Stimulated activated CD8-positive, alpha-beta memory T cell treated with anti-CD3 and anti-CD28 coated beads, Interleukin-4, amount 100 ng/mL, for 48 hours (primary cell): ENCODE measurements at regions not wholly inside any gene's neighbourhood (a gene's known extent, or its start where the extent isn't known, plus 50 kb on each side); places are given as distances from the start of the nearest gene placed in this dataset.
"Not testable (repeated sequence)": the region's sequence is repeated elsewhere in the genome, so short reads cannot be mapped to it uniquely, and the experiment has no call there.

Experiments
- DNase-seq: peaks from one replicate; pipeline ENCODE4 v3.0.0-alpha.2; 2020

DNA sequence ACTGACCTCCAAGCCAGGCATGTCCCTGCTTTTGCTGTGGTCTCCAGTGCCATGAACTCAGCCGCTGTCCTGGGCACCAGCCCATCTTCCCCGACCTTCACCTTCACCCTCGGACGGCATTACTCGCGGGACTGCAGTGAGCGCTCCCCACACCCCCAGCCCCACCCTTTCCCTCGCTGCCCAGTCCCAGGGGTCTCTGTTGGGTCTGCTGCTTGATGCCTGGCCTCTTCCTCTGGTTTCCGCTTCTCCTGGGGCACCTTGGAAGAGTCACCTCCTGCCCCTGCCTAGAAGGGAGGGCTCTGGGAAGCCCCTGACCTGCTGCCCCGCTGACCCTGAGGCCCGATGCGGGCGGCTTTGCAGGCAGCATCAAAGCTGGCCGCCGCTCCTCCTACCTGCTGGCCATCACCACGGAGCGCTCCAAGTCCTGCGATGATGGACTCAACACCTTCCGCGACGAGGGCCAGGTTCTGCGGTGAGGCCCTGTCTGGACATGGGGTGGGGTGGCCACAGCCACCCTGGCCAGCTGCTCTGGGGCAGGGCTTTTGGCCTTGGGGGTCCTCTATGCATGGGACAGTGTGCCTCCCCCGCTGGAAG lies 102.3 kb downstream of the ZNF267 start:
- DNase-seq = not testable (repeated sequence)

DNA sequence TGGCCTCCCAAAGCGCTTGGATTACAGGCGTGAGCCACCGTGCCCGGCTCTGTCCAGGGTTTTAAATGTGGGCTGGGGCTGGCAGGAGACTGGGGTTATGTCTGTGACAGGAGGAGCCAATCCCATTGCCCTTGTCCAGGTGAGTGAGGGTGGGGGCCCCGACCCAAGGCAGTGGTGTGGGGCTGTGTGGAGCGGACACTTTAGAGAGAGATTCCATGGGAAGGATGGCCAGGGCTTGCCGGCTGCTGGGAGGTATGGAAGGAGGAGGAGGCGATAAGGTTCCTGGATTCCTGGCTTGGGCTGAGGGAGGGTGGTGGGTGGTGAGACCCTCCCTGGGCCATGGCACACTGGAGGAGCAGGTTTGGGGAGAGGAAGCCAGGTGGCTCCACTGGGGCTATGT lies 104.9 kb downstream of the ZNF267 start:
- not testable (repeated sequence) for DNase-seq

DNA sequence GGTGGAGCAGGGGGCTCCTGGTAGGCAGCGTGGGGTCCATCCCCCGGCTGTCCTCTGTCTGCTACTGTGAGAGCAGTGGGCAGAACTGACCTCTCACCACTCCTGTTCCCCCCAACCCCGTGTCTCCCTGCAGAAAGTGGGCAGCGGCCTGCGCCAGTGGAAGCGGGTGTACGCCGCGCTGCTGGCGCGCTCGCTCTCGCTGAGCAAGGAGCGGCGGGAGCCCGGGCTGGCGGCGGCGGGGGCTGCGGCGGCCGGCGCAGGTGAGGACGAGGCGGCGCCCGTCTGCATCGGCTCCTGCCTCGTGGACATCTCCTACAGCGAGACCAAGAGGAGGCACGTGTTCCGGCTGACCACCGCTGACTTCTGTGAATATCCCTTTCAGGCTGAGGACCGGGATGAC lies 108.1 kb downstream of the ZNF267 start:
- DNase-seq = not testable (repeated sequence)

DNA sequence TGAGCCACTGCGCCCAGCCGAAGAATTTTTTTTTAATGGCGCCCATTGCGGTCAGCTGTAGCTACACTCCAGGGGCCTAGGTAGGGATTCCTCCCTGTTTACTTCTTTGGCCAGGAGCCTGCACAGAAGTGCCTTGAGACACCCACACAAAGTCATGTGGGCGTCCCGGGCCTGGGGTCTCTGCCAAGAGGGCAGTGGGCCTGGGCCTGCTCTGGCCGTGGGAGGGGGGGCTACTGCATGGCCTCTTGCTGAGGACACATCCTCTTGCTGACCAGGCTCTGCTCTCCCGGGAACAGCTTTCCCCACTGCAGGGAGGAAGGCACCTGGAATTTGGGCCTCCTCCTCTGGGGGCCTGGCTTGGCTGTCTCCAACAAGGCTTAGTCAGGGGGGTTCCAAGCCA lies 109.4 kb downstream of the ZNF267 start:
- not testable (repeated sequence) for DNase-seq

DNA sequence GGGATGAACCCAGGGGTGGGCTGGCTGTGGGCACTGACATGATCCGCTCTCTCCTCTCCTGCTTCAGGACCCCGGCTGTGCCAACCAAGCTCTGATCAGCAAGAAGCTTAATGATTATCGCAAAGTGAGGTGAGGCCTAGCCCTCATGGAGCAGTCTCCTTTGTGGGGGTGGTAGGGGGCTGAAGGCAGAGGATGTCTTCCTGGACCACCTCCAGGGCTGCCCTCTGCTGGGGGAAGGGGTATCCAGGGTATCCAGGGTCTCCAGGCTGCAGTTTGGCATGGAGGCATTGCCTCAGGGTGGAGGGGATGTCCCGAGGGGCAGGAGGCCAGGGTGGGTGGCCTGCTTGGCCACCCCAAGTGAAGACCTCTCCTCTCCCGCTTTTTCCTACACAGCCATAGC lies 110.1 kb downstream of the ZNF267 start:
- not testable (repeated sequence) for DNase-seq

DNA sequence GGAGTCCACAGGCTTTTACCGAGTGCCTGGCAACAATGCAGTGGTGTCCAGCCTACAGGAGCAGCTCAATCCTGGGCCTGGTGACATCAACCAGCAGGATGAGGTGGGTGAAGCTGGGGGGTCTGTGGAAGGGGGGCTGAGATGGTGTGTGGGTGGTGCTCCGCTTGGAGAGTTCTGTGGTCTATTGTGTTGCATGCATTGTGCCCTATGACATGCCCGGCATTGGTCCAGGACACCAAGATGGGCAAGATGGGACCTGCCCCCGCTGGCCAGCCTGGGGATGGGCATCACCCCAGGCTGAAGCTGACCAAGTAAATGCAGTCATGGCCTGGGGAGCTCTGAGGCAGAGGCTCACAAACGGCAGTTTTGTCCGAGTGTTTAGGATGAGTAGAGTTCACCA lies 113.3 kb downstream of the ZNF267 start:
- not testable (repeated sequence) for DNase-seq

DNA sequence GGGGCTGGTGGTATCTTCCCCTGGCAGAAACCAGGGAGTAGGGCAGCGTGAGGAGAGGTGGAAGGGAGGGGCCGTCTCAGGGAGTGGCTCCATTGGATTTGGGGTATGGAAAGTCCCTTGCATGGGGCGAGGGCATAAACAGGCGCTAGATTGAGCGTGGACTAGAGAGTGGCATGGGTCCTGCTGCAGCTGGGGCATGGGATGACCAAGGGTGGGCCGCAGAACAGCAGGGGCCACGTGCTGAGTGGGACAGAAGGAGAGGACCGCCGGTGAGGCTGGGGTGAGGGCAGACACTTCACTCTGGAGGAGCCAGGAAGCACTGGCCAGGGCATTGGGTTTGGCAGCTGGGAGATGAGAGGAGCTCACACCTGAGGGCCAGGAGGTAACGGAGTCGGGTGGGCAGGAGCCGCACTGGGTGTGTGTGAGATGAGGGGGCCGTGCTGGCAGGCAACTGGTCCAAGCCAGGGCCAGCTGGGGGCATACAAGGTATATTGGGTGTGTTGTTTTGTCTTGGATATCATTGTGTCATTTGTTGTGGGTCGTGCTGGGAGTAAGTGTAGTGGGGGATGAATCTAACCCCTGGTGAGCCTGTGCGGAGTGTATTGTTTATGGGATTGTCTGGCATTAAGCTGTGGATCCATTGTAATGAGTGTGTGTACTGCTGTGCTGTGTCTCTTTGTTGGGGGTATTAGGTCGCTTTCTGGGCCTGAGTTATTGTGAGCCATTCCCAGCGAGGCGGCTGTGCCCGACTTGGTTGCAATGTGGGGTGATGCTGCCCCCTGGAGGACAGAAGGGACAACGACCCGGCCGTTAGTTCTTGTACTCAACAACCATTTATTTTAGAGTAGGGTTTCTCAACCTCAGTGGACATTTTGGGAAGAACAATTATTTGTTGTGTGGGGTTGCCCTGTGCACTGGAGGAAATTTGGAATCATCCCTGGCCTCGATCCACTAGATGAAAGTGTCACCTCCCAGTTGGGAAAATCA lies 115.3 kb downstream of the ZNF267 start:
- DNase-seq = peak; percentile 69

DNA sequence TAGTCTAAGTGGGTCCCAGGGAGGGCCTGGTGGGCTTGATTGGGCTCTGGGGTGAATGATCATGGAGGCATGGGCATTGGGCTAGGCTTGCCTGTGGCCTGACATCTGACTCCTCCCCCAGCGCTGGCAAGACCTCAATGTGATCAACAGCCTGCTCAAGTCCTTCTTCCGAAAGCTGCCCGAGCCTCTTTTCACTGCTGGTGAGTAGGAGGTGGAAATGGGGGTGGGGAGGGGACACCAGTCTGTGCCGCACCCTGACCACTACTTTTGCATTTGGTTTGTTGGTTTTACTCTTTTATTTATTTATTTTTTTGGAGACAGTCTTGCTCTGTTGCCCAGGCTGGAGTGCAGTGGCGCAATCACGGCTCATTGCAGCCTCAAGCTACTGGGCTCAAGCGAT lies 116.7 kb downstream of the ZNF267 start:
- DNase-seq = not testable (repeated sequence)

DNA sequence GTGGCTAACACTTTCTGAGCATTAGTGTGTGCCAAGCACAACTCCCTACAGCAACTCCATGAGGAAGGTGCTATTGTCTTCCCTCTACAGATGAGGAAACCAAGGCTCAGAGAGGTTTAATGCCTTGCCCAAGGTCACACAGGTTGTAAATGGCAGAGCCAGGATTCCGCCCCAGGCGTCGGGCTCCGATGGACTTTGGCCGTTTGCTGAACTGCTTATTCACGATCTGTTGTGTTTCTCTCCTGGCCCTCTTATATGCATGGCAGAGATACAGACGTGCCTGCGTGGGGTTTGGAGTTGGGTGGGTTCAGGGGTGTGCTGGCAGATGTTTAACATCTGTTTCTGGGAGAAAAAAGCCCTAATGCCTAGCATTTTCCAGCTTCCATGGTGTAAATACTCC lies 117.4 kb downstream of the ZNF267 start:
- not testable (repeated sequence) for DNase-seq

DNA sequence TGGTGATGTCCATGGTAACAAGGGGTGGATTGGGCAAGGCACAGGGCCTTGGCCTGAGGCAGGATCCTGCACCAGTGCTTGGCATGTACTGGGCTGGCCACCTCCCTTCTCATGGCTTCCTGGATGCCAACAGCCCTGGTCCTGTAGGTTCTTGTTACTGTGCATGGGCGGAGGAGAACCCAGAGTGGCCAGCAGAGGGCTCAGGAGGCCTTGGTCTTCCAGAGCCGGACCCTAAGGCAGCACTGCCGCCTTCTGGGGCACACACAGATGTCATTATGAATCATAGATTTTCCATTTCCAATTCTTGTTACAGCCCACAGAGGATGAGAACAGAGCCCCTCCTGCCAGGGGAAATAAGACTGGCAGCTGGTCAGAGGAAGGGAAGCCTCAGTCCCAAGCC lies 122.7 kb downstream of the ZNF267 start:
- peak; percentile 52 for DNase-seq

DNA sequence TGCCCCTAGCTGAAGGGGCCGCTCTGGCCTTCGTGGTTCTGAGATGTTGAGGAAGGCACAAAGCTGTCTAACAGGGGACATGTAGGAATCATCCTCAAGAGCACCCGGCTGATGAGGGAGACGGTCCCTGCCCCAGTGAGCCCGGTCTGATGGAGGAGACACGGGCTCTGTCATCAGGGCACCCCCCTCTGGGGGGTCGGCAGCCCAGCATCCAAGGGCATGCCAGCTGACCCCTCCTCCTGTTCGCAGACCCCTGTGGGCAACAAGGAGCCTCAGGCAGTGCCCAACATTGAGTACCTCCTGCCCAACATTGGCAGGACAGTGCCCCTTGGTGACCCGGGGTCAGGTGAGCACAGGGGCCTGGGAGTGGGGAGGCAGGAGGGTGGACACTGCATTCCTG lies 128.9 kb downstream of the ZNF267 start:
- DNase-seq = not testable (repeated sequence)

DNA sequence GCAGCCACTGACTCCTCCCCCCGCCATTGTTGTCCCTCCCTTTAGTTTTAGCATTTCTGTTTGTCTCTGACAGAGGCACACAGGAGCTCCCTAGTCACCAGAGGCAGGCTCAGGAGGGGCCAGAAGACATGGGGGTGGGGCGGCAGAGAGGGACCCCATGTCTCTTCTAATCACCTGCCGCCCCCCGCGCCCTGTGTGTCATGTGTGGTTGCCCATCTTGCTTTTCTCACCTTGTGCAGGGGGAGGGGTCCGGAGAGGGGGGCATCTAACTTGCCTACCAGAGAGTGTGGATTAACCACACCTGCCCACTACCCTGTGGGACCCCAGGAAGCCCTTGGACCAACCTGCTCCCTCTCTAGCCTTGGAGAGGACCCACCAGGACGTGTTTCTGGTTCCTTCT lies 130.2 kb downstream of the ZNF267 start:
- DNase-seq = not testable (repeated sequence)

DNA sequence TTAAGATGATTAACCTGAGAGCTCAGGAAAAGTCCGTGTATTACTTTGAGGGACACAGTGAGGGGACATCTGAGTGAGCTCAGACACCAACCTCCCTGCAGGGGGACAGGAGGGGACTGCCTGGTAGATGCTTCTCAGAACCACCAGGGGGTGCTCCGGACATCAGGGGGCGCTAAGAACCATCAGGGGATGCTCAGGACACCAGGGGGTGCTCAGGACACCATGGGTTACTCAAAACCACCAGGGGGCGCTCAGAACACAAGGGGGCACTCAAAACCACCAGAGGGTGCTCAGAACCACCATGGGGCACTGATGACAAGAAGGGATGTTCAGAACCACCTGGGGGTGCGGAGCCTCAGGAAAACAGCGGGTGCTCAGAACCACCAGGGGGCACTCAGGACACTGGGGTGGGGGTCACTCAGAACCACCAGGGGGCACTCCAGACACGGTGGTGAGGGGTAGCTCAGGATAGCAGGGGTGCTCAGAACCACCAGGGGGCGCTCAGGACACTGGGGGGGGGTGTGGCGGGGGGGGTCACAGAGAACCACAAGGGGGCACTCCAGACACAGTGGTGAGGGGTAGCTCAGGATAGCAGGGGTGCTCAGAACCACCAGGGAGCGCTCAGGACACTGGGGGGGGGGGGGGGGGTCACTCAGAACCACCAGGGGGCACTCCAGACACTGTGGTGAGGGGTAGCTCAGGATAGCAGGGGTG lies 165.3 kb downstream of the ZNF267 start:
- peak; percentile 48 for DNase-seq

DNA sequence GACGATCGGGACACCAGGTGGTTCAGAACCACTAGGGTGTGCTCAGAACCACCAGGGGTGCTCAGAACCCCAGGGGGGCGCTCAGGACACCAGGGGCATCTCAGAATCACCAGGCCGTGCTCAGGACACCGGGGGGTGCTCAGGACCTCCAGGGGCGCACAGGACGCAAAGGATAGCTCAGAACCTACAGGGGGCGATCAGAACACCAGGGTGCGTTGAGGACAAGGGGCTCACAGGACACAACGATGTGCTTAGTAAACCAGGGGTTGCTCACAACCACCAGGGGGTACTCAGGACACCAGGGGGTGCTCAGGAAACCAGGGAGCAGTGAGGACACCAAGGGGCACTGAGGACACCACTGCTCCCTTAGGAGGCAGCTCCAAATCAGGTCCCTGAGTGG lies 166.3 kb downstream of the ZNF267 start:
- not testable (repeated sequence) for DNase-seq

DNA sequence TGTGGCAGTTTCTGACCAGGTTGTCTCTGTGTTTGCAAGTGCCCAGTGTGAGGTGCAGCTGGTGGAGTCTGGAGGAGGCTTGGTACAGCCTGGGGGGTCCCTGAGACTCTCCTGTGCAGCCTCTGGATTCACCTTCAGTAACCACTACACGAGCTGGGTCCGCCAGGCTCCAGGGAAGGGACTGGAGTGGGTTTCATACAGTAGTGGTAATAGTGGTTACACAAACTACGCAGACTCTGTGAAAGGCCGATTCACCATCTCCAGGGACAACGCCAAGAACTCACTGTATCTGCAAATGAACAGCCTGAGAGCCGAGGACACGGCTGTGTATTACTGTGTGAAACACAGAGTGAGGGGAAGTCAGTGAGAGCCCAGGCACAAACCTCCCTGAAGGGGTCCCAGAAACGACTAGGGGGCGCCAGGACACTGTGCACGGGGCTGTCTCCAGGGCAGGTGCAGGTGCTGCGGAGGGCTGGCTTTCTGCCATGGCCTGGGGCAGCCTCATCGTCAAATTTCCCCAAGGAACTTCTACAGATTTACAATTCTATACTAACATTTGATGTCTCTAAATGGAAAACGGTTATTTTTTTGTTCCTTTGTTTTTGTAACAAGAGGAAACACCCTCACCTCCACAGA lies 187.0 kb upstream of the TP53TG3D start:
- peak; percentile 64 for DNase-seq

DNA sequence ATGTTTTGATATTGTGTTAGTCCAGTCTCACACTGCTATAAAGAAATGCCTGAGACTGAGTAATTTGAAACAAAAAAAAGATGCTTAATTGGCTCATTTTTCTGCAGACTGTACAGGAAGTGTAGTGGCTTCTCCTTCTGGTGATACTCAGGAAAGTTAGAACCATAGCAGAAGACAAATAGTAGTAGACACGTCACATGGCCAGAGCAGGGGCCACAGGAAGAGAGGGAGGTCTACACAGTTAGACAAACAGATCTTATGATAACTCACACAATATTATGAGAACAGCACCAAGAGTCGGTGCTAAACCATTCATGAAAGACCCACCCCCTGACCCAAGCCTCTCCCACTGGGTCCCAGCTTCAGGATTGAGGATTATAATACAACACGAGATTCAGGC lies 181.5 kb upstream of the TP53TG3D start:
- not testable (repeated sequence) for DNase-seq

DNA sequence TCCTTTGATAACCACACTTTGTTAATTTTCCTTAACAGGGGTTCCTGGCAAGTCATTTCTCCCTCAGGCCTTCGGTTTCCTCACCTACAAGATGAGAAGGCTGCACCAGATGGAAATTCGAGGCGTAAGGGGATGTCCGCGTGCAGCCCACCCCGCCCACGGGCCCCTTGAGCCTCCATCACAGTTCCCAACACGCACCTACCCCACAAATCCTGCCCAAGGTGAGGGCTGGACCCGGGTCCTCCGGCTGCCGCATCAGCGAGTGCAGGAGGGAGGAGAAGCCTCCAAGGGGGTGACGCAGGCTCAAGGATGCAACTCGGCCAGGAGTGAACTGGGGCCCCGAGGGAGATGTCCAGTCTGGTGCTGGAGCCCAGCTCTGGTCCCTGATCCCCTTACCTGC lies 169.2 kb upstream of the TP53TG3D start:
- DNase-seq = peak; percentile 17

DNA sequence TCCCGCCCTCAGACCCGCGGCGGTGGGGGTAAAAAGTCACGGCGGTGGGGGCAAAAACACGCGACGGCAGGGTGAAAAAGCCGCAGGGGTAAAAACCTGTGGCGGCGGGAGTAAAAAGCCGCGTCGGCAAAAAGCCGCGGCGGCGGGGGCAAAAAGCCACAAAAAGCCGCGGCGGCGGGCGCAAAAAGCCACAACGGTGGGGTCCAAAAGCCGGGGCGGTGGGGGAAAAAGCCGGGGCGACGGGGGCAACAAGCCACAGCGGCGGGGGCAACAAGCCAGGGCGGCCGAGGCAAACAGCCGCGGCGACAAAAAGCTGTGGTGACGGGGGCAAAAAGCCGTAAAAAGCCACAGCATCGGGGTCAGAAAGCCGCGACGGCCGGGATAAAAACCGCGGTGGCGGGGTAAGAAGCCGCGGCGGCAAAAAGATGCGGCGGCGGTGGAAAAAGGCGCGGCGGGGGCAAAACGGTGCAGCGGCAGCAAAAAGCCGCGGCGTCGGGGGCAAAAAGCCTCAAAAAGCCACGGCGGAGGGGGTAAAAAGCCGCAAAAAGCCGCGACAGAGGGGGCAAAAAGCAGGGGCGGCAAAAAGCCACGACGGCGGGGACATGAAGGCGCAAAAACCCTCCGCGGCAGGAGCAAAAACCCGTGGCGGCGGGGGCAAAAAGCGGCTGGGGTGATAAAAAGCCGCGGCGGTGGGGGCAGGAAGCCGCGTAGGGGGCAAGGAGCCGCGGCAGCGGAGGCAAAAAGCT lies 168.3 kb upstream of the TP53TG3D start:
- peak; percentile 29 for DNase-seq

DNA sequence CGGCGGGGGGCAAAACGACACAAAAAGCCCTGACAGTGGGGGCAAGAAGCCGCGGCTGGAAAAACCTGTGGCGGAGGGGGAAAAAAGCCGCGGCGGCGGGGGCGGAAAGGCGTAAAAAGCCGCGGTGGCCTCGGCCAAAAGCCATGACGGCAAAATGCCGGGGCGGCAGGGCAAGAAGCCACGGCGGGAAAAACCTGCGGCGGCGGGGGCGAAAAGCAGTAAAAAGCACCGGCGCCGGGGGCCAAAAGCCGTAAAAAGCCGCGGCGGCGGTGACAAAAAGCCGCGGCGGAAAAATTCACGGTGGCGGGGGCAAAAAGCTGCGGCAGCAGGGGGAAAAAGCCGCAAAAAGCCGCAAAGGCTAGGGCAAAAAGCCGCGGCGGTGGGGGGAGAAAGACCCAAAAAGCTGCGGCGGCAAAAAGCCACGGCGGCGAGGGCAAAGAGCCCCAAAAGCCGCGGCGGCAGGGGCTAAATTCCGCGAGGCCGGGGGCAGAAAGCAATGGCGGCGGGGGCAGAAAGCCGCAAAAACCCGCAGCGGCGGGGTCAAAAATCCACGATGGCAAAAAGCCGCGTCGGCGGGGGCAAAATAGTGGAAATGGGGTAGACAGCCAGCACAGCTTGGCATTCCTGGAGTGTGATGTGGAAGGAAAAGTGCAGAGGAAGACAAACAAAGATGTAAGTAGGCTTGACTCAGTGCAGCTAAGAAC lies 167.5 kb upstream of the TP53TG3D start:
- peak; percentile 77 for DNase-seq

DNA sequence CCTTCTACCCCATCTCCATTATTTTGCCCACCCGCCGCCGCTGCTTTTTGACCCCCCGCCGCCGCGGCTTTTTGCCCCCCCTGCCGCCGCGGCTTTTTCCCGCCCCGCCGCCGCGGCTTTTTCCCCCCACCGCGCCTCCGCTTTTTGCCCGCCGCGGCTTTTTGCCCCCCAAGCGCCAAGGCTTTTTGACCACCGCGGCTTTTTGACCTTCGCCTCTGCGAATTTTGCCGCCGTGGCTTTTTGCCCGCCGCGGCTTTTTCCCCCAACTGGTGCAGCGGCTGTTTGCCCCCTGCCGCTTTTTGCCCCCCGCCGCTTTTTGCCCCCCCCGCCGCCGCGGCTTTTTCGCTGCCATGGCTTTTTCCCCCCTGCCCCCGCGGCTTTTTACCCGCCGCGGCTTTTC lies 137.5 kb upstream of the TP53TG3D start:
- DNase-seq = not testable (repeated sequence)

DNA sequence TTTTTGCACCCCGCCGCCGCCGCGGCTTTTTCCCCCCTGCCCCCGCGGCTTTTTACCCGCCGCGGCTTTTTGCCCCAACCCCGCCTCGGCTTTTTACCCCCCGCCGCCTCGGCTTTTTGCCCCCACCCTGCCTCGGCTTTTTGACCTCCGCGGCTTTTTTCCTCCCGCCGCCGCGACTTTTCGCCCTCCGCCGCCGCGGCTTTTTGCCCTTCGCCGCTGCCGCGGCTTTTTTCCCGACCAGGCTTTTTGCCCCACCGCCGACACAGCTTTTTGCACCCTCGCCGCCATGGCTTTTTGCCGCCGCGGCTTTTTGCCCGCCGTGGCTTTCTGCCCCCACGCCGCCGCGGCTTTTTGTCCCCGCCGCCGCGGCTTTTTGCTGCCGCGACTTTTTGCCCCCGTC lies 137.0 kb upstream of the TP53TG3D start:
- DNase-seq = peak; percentile 25

DNA sequence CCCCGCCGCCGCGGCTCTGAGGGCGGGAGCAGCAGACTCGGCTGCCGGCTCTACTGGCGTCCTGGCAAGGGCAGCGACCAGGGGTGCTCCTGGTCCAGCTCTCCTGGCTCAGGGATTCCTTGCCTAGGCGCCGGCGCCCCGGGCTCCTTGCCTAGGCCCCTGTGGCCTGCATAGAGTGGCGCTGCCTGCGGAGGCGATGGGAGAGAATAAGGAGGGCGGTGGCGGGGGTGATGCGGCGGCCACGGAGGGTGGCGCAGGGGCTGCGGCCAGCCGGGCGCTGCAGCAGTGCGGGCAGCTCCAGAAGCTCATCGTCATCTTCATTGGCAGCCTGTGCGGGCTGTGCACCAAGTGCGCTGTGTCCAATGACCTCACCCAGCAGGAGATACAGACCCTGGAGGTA lies 136.6 kb upstream of the TP53TG3D start:
- not testable (repeated sequence) for DNase-seq
